GM23338 (cell line): ENCODE measurements at regions not wholly inside any gene's neighbourhood (a gene's known extent, or its start where the extent isn't known, plus 50 kb on each side); places are given as distances from the start of the nearest gene placed in this dataset.

Source experiments
- ATAC-seq: fragments of 200-7000 bp; cut with Tn5 transposase; 3 replicates; pipeline ENCODE4 v1.9.1; 2020
- DNase-seq: peaks from one replicate; pipeline ENCODE4 v3.0.0-alpha.2; 2015; ENCODE audit warnings: low spot score
- H2AFZ ChIP-seq: fragments of 200-600 bp; sonication (generic); 2 replicates; pipeline ENCODE4 v1.8.0; 2016; ENCODE audit warnings: antibody characterized with exemption, mild to moderate bottlenecking, moderate library complexity
- H3F3A ChIP-seq: fragments of 200-600 bp; sonication (generic); replicated peaks from 2 replicates; pipeline ENCODE4 v1.8.0; 2017; ENCODE audit warnings: antibody characterized with exemption, mixed run types, low read depth
- H3K27ac ChIP-seq: fragments of 200-600 bp; sonication (generic); 2 replicates; pipeline ENCODE4 v1.6.1; 2016; ENCODE audit warnings: low read depth
- H3K27me3 ChIP-seq: fragments of 200-600 bp; sonication (generic); 2 replicates; pipeline ENCODE4 v1.8.0; 2016; ENCODE audit warnings: mild to moderate bottlenecking, mixed run types, moderate library complexity; ENCODE audit not compliant: insufficient read depth
- H3K36me3 ChIP-seq: fragments of 200-600 bp; sonication (generic); 2 replicates; pipeline ENCODE4 v1.8.0; 2016; ENCODE audit warnings: mild to moderate bottlenecking; ENCODE audit not compliant: insufficient read depth
- H3K4me1 ChIP-seq: fragments of 200-600 bp; sonication (generic); 2 replicates; pipeline ENCODE4 v1.8.0; 2016; ENCODE audit warnings: mild to moderate bottlenecking, moderate library complexity; ENCODE audit not compliant: insufficient read depth
- H3K4me2 ChIP-seq: fragments of 200-600 bp; sonication (generic); 2 replicates; pipeline ENCODE4 v1.7.1; 2017; ENCODE audit warnings: mixed run types
- H3K4me3 ChIP-seq: fragments of 200-600 bp; sonication (generic); 2 replicates; pipeline ENCODE4 v1.6.1; 2016; ENCODE audit warnings: mixed run types
- H3K79me2 ChIP-seq: fragments of 200-600 bp; sonication (generic); replicated peaks from 2 replicates; pipeline ENCODE4 v1.8.0; 2017; ENCODE audit warnings: mild to moderate bottlenecking; ENCODE audit not compliant: insufficient read depth
- H3K9me2 ChIP-seq: fragments of 200-600 bp; sonication (generic); 2 replicates; pipeline ENCODE4 v1.8.0; 2017; ENCODE audit not compliant: insufficient read depth
- H4K20me1 ChIP-seq: fragments of 200-600 bp; sonication (generic); replicated peaks from 2 replicates; pipeline ENCODE4 v1.8.0; 2017; ENCODE audit warnings: mild to moderate bottlenecking; ENCODE audit not compliant: insufficient read depth
- H3K27ac Mint-ChIP-seq: 2 replicates; pipeline ENCODE4 v1.8.0; 2020; ENCODE audit warnings: inconsistent platforms, mild to moderate bottlenecking, moderate library complexity, mixed read lengths
- H3K27me3 Mint-ChIP-seq: 3 replicates; pipeline ENCODE4 v1.8.0; 2022; ENCODE audit warnings: low read depth, mild to moderate bottlenecking, moderate library complexity, mixed read lengths, inconsistent platforms; ENCODE audit not compliant: insufficient read depth, poor library complexity
- H3K36me3 Mint-ChIP-seq: 3 replicates; pipeline ENCODE4 v1.8.0; 2021; ENCODE audit warnings: low read depth, mild to moderate bottlenecking, inconsistent platforms, moderate library complexity, mixed read lengths
- H3K4me1 Mint-ChIP-seq: 3 replicates; pipeline ENCODE4 v1.8.0; 2020; ENCODE audit warnings: mild to moderate bottlenecking, inconsistent platforms, mixed read lengths
- H3K4me3 Mint-ChIP-seq: 3 replicates; pipeline ENCODE4 v1.8.0; 2021; ENCODE audit warnings: moderate library complexity, mild to moderate bottlenecking, inconsistent platforms, mixed read lengths
- H3K9me3 Mint-ChIP-seq: 3 replicates; pipeline ENCODE4 v1.8.0; 2020; ENCODE audit warnings: moderate library complexity, mild to moderate bottlenecking, inconsistent platforms, mixed read lengths
- CREB1 ChIP-seq: fragments of 250-450 bp; sonication (Bioruptor Pico); IDR thresholded peaks from 2 replicates; pipeline ENCODE4 v1.5.0; 2020; ENCODE audit warnings: low read depth, mild to moderate bottlenecking, moderate library complexity
- EZH2 ChIP-seq: fragments of 200-600 bp; sonication (generic); IDR thresholded peaks from one replicate; pipeline ENCODE4 v1.8.0; 2017; ENCODE audit warnings: antibody characterized with exemption, mild to moderate bottlenecking, low read depth; ENCODE audit not compliant: unreplicated experiment
- EZH2phosphoT487 ChIP-seq: fragments of 200-600 bp; sonication (generic); IDR thresholded peaks from one replicate; pipeline ENCODE4 v1.8.1; 2018; ENCODE audit warnings: antibody characterized with exemption; ENCODE audit not compliant: unreplicated experiment
- JUNB ChIP-seq: IDR thresholded peaks from one replicate; pipeline ENCODE4 v1.6.1; 2016; ENCODE audit warnings: antibody characterized with exemption; ENCODE audit not compliant: unreplicated experiment
- NANOG ChIP-seq: IDR thresholded peaks from 2 replicates; pipeline ENCODE4 v1.6.1; 2016; ENCODE audit warnings: antibody characterized with exemption, borderline replicate concordance
- POLR2AphosphoS5 ChIP-seq: IDR thresholded peaks from 2 replicates; pipeline ENCODE4 v1.6.1; 2016; ENCODE audit warnings: antibody characterized with exemption, low read depth
- STAT1 ChIP-seq: IDR thresholded peaks from one replicate; pipeline ENCODE4 v1.6.1; 2016; ENCODE audit warnings: antibody characterized with exemption; ENCODE audit not compliant: unreplicated experiment
- ZNF114 ChIP-seq: fragments of 250-450 bp; sonication (Bioruptor Pico); IDR thresholded peaks from 2 replicates; pipeline ENCODE4 v1.5.0; 2020; ENCODE audit warnings: mild to moderate bottlenecking, moderate library complexity
- ZNF331 ChIP-seq: fragments of 250-450 bp; sonication (Bioruptor Pico); IDR thresholded peaks from 2 replicates; pipeline ENCODE4 v1.5.0; 2020; ENCODE audit warnings: low read depth, mild to moderate bottlenecking, moderate library complexity
- TF ChIP-seq, protein P1 (sequence below): IDR thresholded peaks from 2 replicates; pipeline ENCODE4 v1.6.1; 2016; ENCODE audit warnings: antibody characterized with exemption
- TF ChIP-seq, protein P2 (sequence below): fragments of 250-450 bp; sonication (Bioruptor Pico); IDR thresholded peaks from 2 replicates; pipeline ENCODE4 v1.5.0; 2020; ENCODE audit warnings: mild to moderate bottlenecking, moderate library complexity
- TF ChIP-seq, protein P3 (sequence below), 2 experiments: fragments of 200-600 bp in 1 of 2; sonication (generic) in 1 of 2; conservative IDR thresholded peaks; 2 replicates each; pipeline versions ENCODE4 v1.5.1 to v1.6.1; 2016 to 2017; ENCODE audit warnings: antibody characterized with exemption in 2 of 2, low read depth in 2 of 2, mild to moderate bottlenecking in 2 of 2, moderate library complexity in 1 of 2
- TF ChIP-seq, protein P4 (sequence below): IDR thresholded peaks from one replicate; pipeline ENCODE4 v1.6.1; 2018; ENCODE audit warnings: antibody characterized with exemption; ENCODE audit not compliant: unreplicated experiment

DNA sequence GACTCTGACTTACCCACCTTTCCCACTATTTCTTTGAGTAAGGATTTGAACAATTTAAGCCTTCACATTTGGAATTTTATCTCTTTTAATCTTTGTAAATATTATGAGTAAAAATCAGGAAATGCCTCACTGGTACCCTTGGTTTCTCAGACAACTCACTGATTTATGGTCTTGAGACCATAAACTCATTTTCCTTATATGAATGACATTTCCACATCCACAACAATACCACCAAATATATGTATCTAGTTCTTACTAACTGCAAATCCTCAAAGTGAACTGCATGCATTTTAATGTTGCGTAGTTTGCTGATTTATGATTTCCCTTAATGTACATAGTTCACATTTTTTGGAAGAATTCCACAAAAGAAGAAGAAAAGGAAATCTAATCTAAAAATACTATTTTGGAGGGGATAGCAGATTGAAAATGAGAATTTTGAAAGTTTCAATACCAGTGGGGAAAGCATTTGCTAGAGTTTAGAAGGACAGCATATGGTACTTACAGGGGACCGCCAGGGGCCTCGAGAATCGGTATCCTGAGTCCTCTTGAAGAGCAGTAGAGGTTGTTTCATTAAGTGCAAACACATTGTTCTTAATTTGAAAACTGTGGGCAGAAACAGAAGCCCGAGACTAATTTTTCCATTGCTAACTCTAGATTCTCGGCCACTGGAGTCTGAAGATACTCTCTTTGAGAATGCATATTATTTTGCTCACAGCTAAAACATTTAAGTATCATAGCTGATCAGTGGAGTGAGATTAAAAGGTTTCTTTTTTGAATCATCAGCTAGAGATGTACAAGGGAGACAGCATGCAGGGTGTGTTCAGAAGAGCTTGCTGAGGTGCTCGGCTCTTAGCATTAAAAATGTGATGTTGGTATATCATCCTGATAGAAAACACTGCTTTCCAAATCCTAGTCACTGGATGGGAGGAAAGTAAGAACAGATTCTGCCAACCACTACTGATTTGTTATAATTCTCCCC, 964.0 kb downstream of the GATA3 start:
- no peaks in the 10 kb centered on the region for H3K9me2 ChIP-seq
- no peaks in the 10 kb centered on the region for H4K20me1 ChIP-seq
- H3K4me2 ChIP-seq, result no peak overlapping the region
- Mint-ChIP-seq H3K36me3 (no peaks in the 10 kb centered on the region), H3K9me3 (no peaks in the 10 kb centered on the region), H3K27me3 (no peaks in the 10 kb centered on the region), H3K27ac (no peak overlapping the region), H3K4me3 (no peak overlapping the region), H3K4me1 (peaks cover 18% of the 10 kb centered on the region; the same call in 2 of the 3 replicates)
- TF ChIP-seq NANOG (no peak), ZNF114 (CRISPR knock-in tag) (no peak), STAT1 (no peak), EZH2phosphoT487 (no peak), POLR2AphosphoS5 (no peak), CREB1 (CRISPR knock-in tag) (no peak), JUNB (no peak), EZH2 (no peak), ZNF331 (CRISPR knock-in tag) (no peak)
- TF ChIP-seq, protein P1, sequence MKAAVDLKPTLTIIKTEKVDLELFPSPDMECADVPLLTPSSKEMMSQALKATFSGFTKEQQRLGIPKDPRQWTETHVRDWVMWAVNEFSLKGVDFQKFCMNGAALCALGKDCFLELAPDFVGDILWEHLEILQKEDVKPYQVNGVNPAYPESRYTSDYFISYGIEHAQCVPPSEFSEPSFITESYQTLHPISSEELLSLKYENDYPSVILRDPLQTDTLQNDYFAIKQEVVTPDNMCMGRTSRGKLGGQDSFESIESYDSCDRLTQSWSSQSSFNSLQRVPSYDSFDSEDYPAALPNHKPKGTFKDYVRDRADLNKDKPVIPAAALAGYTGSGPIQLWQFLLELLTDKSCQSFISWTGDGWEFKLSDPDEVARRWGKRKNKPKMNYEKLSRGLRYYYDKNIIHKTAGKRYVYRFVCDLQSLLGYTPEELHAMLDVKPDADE, result no peak
- TF ChIP-seq, protein P2, sequence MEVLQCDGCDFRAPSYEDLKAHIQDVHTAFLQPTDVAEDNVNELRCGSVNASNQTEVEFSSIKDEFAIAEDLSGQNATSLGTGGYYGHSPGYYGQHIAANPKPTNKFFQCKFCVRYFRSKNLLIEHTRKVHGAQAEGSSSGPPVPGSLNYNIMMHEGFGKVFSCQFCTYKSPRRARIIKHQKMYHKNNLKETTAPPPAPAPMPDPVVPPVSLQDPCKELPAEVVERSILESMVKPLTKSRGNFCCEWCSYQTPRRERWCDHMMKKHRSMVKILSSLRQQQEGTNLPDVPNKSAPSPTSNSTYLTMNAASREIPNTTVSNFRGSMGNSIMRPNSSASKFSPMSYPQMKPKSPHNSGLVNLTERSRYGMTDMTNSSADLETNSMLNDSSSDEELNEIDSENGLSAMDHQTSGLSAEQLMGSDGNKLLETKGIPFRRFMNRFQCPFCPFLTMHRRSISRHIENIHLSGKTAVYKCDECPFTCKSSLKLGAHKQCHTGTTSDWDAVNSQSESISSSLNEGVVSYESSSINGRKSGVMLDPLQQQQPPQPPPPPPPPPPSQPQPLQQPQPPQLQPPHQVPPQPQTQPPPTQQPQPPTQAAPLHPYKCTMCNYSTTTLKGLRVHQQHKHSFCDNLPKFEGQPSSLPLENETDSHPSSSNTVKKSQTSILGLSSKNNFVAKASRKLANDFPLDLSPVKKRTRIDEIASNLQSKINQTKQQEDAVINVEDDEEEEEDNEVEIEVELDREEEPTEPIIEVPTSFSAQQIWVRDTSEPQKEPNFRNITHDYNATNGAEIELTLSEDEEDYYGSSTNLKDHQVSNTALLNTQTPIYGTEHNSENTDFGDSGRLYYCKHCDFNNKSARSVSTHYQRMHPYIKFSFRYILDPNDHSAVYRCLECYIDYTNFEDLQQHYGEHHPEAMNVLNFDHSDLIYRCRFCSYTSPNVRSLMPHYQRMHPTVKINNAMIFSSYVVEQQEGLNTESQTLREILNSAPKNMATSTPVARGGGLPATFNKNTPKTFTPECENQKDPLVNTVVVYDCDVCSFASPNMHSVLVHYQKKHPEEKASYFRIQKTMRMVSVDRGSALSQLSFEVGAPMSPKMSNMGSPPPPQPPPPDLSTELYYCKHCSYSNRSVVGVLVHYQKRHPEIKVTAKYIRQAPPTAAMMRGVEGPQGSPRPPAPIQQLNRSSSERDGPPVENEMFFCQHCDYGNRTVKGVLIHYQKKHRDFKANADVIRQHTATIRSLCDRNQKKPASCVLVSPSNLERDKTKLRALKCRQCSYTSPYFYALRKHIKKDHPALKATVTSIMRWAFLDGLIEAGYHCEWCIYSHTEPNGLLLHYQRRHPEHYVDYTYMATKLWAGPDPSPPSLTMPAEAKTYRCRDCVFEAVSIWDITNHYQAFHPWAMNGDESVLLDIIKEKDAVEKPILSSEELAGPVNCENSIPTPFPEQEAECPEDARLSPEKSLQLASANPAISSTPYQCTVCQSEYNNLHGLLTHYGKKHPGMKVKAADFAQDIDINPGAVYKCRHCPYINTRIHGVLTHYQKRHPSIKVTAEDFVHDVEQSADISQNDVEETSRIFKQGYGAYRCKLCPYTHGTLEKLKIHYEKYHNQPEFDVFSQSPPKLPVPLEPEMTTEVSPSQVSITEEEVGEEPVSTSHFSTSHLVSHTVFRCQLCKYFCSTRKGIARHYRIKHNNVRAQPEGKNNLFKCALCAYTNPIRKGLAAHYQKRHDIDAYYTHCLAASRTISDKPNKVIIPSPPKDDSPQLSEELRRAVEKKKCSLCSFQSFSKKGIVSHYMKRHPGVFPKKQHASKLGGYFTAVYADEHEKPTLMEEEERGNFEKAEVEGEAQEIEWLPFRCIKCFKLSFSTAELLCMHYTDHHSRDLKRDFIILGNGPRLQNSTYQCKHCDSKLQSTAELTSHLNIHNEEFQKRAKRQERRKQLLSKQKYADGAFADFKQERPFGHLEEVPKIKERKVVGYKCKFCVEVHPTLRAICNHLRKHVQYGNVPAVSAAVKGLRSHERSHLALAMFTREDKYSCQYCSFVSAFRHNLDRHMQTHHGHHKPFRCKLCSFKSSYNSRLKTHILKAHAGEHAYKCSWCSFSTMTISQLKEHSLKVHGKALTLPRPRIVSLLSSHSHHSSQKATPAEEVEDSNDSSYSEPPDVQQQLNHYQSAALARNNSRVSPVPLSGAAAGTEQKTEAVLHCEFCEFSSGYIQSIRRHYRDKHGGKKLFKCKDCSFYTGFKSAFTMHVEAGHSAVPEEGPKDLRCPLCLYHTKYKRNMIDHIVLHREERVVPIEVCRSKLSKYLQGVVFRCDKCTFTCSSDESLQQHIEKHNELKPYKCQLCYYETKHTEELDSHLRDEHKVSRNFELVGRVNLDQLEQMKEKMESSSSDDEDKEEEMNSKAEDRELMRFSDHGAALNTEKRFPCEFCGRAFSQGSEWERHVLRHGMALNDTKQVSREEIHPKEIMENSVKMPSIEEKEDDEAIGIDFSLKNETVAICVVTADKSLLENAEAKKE (CRISPR knock-in tag), result no peak
- TF ChIP-seq, protein P3, sequence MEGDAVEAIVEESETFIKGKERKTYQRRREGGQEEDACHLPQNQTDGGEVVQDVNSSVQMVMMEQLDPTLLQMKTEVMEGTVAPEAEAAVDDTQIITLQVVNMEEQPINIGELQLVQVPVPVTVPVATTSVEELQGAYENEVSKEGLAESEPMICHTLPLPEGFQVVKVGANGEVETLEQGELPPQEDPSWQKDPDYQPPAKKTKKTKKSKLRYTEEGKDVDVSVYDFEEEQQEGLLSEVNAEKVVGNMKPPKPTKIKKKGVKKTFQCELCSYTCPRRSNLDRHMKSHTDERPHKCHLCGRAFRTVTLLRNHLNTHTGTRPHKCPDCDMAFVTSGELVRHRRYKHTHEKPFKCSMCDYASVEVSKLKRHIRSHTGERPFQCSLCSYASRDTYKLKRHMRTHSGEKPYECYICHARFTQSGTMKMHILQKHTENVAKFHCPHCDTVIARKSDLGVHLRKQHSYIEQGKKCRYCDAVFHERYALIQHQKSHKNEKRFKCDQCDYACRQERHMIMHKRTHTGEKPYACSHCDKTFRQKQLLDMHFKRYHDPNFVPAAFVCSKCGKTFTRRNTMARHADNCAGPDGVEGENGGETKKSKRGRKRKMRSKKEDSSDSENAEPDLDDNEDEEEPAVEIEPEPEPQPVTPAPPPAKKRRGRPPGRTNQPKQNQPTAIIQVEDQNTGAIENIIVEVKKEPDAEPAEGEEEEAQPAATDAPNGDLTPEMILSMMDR (conservative IDR thresholded peaks at IDR 0.05; ENCODE audit: low read depth in 2 of 2), result no peak
- TF ChIP-seq, protein P4, sequence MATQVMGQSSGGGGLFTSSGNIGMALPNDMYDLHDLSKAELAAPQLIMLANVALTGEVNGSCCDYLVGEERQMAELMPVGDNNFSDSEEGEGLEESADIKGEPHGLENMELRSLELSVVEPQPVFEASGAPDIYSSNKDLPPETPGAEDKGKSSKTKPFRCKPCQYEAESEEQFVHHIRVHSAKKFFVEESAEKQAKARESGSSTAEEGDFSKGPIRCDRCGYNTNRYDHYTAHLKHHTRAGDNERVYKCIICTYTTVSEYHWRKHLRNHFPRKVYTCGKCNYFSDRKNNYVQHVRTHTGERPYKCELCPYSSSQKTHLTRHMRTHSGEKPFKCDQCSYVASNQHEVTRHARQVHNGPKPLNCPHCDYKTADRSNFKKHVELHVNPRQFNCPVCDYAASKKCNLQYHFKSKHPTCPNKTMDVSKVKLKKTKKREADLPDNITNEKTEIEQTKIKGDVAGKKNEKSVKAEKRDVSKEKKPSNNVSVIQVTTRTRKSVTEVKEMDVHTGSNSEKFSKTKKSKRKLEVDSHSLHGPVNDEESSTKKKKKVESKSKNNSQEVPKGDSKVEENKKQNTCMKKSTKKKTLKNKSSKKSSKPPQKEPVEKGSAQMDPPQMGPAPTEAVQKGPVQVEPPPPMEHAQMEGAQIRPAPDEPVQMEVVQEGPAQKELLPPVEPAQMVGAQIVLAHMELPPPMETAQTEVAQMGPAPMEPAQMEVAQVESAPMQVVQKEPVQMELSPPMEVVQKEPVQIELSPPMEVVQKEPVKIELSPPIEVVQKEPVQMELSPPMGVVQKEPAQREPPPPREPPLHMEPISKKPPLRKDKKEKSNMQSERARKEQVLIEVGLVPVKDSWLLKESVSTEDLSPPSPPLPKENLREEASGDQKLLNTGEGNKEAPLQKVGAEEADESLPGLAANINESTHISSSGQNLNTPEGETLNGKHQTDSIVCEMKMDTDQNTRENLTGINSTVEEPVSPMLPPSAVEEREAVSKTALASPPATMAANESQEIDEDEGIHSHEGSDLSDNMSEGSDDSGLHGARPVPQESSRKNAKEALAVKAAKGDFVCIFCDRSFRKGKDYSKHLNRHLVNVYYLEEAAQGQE, result no peak
- no peak overlapping the region for H3K27ac ChIP-seq
- H3K4me1 ChIP-seq, result peaks cover 12% of the 10 kb centered on the region; the same call in 1 of the 2 replicates
- no peaks in the 10 kb centered on the region for H3K79me2 ChIP-seq
- no peaks in the 10 kb centered on the region for H3K36me3 ChIP-seq
- DNase-seq (no peak), ATAC-seq (no peak)
- H2AFZ ChIP-seq, result no peak overlapping the region
- H3K27me3 ChIP-seq, result no peaks in the 10 kb centered on the region
- H3K4me3 ChIP-seq, result no peak overlapping the region
- H3F3A ChIP-seq, result no peaks in the 10 kb centered on the region
